ENCODE measurements at regions not wholly inside any gene's neighbourhood (a gene's known extent, or its start where the extent isn't known, plus 50 kb on each side); places are given as distances from the start of the nearest gene placed in this dataset.

- no peak for DNase-seq (ENCODE audit: low read depth)
- no peak overlapping the region for H3K4me3 ChIP-seq (ENCODE audit: low read depth, low read length)
- TF ChIP-seq, protein P1, sequence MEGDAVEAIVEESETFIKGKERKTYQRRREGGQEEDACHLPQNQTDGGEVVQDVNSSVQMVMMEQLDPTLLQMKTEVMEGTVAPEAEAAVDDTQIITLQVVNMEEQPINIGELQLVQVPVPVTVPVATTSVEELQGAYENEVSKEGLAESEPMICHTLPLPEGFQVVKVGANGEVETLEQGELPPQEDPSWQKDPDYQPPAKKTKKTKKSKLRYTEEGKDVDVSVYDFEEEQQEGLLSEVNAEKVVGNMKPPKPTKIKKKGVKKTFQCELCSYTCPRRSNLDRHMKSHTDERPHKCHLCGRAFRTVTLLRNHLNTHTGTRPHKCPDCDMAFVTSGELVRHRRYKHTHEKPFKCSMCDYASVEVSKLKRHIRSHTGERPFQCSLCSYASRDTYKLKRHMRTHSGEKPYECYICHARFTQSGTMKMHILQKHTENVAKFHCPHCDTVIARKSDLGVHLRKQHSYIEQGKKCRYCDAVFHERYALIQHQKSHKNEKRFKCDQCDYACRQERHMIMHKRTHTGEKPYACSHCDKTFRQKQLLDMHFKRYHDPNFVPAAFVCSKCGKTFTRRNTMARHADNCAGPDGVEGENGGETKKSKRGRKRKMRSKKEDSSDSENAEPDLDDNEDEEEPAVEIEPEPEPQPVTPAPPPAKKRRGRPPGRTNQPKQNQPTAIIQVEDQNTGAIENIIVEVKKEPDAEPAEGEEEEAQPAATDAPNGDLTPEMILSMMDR (IDR thresholded peaks at IDR 0.05; ENCODE audit: insufficient read depth, low read depth, low read length, missing control alignments), result no peak
Measured at GRCh38 chr12:74963304-74963703, 246.3 kb downstream of the KCNC2 start.

DNA sequence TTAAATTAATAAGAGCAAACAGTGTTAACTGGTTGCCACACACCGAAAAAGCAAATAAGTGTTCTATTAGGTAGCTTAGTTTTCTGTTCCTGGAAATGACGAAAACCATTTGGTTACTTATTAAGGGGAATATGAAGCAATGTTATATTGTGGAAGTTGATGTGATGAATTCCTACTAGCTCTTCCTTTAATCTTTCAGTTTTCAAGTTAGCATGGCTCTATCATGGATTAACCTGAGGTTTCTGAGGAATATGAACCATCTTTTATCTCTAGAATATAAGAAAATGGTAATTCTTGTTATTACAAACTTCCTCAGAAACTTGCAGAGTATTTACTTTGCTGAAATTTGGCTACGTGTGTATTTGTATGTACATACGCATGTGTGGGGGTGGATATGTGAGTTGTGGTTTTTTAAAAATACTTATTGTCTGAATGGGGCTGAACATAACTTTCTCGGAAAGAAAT lies 245.7 kb downstream of the KCNC2 start:
- no peak for DNase-seq (ENCODE audit: low read depth)
- TF ChIP-seq, protein P1 (IDR thresholded peaks at IDR 0.05; ENCODE audit: insufficient read depth, low read depth, low read length, missing control alignments), result no peak

DNA sequence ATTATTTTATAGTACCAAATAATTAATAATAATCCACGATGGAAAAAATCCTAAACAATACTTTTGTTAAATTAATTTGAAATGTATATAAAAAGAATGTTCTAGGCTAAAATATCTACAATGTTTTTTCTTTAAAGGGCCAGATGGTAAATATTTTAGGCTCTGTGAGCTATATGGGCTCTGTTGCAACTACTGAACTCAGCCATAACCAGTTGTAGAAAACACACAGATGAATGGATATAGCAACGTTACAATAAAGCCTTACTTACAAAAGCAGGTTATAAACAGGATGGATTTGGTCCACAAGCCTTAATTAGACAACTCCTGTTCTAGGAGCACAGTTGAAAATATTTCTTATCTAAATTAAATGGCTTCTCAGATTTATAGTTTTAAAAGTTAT lies 245.2 kb downstream of the KCNC2 start:
- H3K4me3 ChIP-seq (ENCODE audit: low read depth, low read length), result no peak overlapping the region
- no peak for DNase-seq (ENCODE audit: low read depth)
- TF ChIP-seq, protein P1 (IDR thresholded peaks at IDR 0.05; ENCODE audit: insufficient read depth, low read depth, low read length, missing control alignments), result no peak

More for the DNA sequence above, 245.7 kb downstream of the KCNC2 start:
- no peak overlapping the region for H3K4me3 ChIP-seq (ENCODE audit: low read depth, low read length)

DNA sequence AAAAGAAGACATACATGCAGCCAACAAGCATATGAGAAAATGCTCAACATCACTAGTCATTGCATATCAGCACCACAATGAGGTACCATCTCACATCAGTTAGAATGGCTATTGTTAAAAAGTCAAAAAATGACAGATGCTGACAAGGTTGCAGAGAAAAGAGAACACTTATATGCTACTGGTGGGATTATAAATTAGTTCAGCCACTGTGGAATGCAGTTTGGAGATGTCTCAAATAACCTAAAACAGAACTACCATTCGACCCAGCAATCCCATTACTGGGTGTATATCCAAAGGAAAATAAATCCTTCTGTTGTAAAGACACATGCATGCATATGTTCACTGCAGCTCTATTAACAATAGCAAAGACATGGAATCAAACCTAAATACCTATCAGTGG lies 238.4 kb downstream of the KCNC2 start:
- H3K4me3 ChIP-seq (ENCODE audit: low read depth, low read length), result no peak overlapping the region
- TF ChIP-seq, protein P1 (IDR thresholded peaks at IDR 0.05; ENCODE audit: insufficient read depth, low read depth, low read length, missing control alignments), result no peak
- DNase-seq (ENCODE audit: low read depth), result no peak

- no peak overlapping the region for H3K4me3 ChIP-seq (ENCODE audit: low read depth, low read length)
- DNase-seq (ENCODE audit: low read depth), result no peak
- TF ChIP-seq, protein P1 (IDR thresholded peaks at IDR 0.05; ENCODE audit: insufficient read depth, low read depth, low read length, missing control alignments), result no peak
Measured at GRCh38 chr12:74977832-74978481, 231.7 kb downstream of the KCNC2 start.

- TF ChIP-seq, protein P1 (IDR thresholded peaks at IDR 0.05; ENCODE audit: insufficient read depth, low read depth, low read length, missing control alignments), result no peak
- DNase-seq (ENCODE audit: low read depth), result no peak
- no peak overlapping the region for H3K4me3 ChIP-seq (ENCODE audit: low read depth, low read length)
Measured at GRCh38 chr12:74980510-74980909, 229.1 kb downstream of the KCNC2 start.

DNA sequence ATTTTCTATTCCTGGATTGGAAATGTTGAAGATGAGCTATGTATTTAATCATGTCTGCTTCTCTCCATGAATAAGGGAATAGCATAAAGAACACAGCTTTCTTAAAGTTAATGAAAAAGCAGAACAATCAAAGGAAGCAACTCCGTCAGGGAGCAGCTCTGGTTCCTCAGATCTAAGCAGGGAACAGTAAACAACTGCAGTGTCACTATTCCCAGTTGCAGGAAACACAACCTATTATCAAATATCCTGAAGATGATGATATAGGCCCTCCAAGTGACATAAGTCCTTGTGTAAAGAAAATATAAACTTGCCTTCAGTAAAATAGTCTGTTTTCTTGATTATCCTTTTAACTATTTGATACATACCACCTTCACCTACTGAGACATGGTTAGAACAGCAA lies 228.1 kb downstream of the KCNC2 start:
- H3K4me3 ChIP-seq (ENCODE audit: low read depth, low read length), result no peak overlapping the region
- DNase-seq (ENCODE audit: low read depth), result no peak
- TF ChIP-seq, protein P1 (IDR thresholded peaks at IDR 0.05; ENCODE audit: insufficient read depth, low read depth, low read length, missing control alignments), result no peak
